ENCODE measurements at regions not wholly inside any gene's neighbourhood (a gene's known extent, or its start where the extent isn't known, plus 50 kb on each side); places are given as distances from the start of the nearest gene placed in this dataset.
A peak's percentile ranks its signal among the peaks of the same experiment; 100 is the strongest.

GRCh38 chr9:107218829-107219485, 64.1 kb upstream of the RAD23B start:
- Histone ChIP-seq H3K36me3 (ENCODE audit: insufficient read depth in 1 of 2, low read depth in 1 of 2) (no peaks in the 10 kb centered on the region), H3K4me3 (no peak overlapping the region), H3K9me3 (no peaks in the 10 kb centered on the region), H3K27ac (no peak overlapping the region), H3K4me1 (no peaks in the 10 kb centered on the region), H3K27me3 (ENCODE audit: insufficient read depth in 3 of 3, low read length in 2 of 3) (no peaks in the 10 kb centered on the region)
- DNase-seq (no peak), ATAC-seq (no peak)
- TF ChIP-seq CTCF (IDR thresholded peaks at IDR 0.05): no peak
- WGBS, 3 donors: 68 to 76% (median 76%) methylated on average over 6 of the region's 6 CpGs
- intact Hi-C loops (cut with DNase I): no loop called here

GRCh38 chr9:107219486-107220077, 63.5 kb upstream of the RAD23B start:
- Histone ChIP-seq H3K27ac (no peak overlapping the region), H3K4me1 (no peaks in the 10 kb centered on the region), H3K4me3 (no peak overlapping the region), H3K36me3 (ENCODE audit: insufficient read depth in 1 of 2, low read depth in 1 of 2) (no peaks in the 10 kb centered on the region), H3K9me3 (no peaks in the 10 kb centered on the region), H3K27me3 (ENCODE audit: insufficient read depth in 3 of 3, low read length in 2 of 3) (no peaks in the 10 kb centered on the region)
- TF ChIP-seq CTCF (IDR thresholded peaks at IDR 0.05): no peak
- DNase-seq: no peak
- WGBS, 3 donors: 88 to 96% (median 94%) methylated on average over 4 of the region's 4 CpGs
- intact Hi-C loops (cut with DNase I): no loop called here
- no peak for ATAC-seq

GRCh38 chr9:107221321-107221720, 61.8 kb upstream of the RAD23B start:
- no peak for TF ChIP-seq CTCF (IDR thresholded peaks at IDR 0.05)
- no peak for ATAC-seq
- Histone ChIP-seq H3K9me3 (no peaks in the 10 kb centered on the region), H3K4me1 (no peaks in the 10 kb centered on the region), H3K27me3 (ENCODE audit: insufficient read depth in 3 of 3, low read length in 2 of 3) (no peaks in the 10 kb centered on the region), H3K27ac (no peak overlapping the region), H3K4me3 (no peak overlapping the region), H3K36me3 (ENCODE audit: insufficient read depth in 1 of 2, low read depth in 1 of 2) (no peaks in the 10 kb centered on the region)
- WGBS, 3 donors: 41 to 58% (median 45%) methylated on average over 2 of the region's 2 CpGs
- intact Hi-C loops (cut with DNase I): no loop called here
- no peak for DNase-seq

- H3K4me1 ChIP-seq: no peaks in the 10 kb centered on the region
- intact Hi-C loops (cut with DNase I): no loop called here
- ATAC-seq: peak in 3 of 4 donors; percentile 29 to 66 (median 35)
- DNase-seq: no peak
- no peaks in the 10 kb centered on the region for H3K27me3 ChIP-seq (ENCODE audit: insufficient read depth in 3 of 3, low read length in 2 of 3)
- 34 to 55% (median 35%) methylated on average over 7 of the region's 7 CpGs for WGBS, 3 donors
- H3K27ac ChIP-seq: no peak overlapping the region
- no peak overlapping the region for H3K4me3 ChIP-seq
- H3K36me3 ChIP-seq (ENCODE audit: insufficient read depth in 1 of 2, low read depth in 1 of 2): no peaks in the 10 kb centered on the region
- H3K9me3 ChIP-seq: no peaks in the 10 kb centered on the region
- no peak for TF ChIP-seq CTCF (IDR thresholded peaks at IDR 0.05)
Measured at GRCh38 chr9:107222020-107222522, 61.0 kb upstream of the RAD23B start.
